ENCODE measurements at regions not wholly inside any gene's neighbourhood (a gene's known extent, or its start where the extent isn't known, plus 50 kb on each side); places are given as distances from the start of the nearest gene placed in this dataset.

DNA sequence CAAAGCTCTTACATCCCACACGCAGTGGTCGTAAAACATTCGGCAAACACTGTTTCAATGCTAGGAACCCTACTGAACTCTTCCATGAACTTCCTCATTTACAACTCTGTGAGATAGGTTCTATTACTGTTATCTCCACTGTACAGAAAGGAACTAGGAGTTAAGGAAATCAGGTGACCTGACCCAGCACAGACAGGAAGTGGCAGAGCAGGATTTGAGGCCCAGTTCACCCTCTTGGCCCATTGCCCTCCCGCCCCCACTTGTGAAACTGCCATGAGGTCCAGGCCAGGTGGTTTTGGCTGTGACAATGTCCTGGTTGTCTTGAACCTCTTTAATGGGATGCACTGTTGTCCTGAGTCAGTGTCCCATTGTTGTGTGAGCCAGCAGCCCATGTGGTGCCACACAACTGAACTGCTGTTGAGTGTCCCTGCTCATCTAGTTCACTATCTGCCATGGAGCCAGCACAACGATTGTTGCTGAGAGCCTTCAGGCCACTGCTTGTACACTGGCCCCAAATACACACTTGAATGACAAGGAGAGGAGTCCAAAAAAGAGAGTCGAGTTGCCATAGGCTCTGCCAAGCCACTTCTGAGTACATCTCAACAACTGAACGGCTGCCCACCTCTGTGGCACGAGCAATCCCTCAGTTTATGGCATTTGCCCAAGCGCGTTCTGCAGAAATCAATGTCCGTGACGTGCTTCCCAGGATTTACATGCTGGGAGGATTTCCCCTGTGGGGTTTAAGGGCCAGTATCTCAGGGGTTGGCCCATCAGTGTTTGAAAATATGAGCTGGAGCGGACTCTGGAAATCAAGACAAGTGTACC, 484.6 kb downstream of the TSHZ3 start:
- Histone ChIP-seq H3K23me2 (ENCODE audit: insufficient read length, low read depth, low read length, poor library complexity, severe bottlenecking) (no peaks in the 10 kb centered on the region), H3K27me3 (ENCODE audit: insufficient read depth, low read length) (no peaks in the 10 kb centered on the region), H4K20me1 (ENCODE audit: control insufficient read depth, insufficient read depth, insufficient read length) (no peaks in the 10 kb centered on the region), H2BK15ac (ENCODE audit: low read depth, low read length) (no peak overlapping the region), H2BK5ac (ENCODE audit: insufficient read length, low read length) (no peak overlapping the region), H3K56ac (ENCODE audit: insufficient read length, low read depth, low read length) (no peak overlapping the region), H3K14ac (ENCODE audit: insufficient read depth, low read length) (no peak overlapping the region), H2AFZ (ENCODE audit: low read length) (no peak overlapping the region), H3T11ph (ENCODE audit: low read length) (no peak overlapping the region), H2BK20ac (ENCODE audit: low read depth, low read length, poor library complexity, severe bottlenecking) (no peak overlapping the region), H3K27ac (ENCODE audit: insufficient read length, low read depth, low read length) (no peak overlapping the region), H4K8ac (replicated peaks; ENCODE audit: insufficient read length, low read depth, low read length) (no peak overlapping the region), H3K4me2 (ENCODE audit: insufficient read depth, insufficient read length, low read length) (no peak overlapping the region), H3K4me1 (ENCODE audit: insufficient read depth, low read length) (no peaks in the 10 kb centered on the region), H3K79me1 (ENCODE audit: insufficient read depth, low read depth, low read length, poor library complexity, severe bottlenecking) (no peaks in the 10 kb centered on the region), H2AK5ac (ENCODE audit: insufficient read length, low read length) (no peak overlapping the region), H2BK12ac (ENCODE audit: insufficient read length, low read depth, low read length) (no peak overlapping the region), H4K91ac (ENCODE audit: insufficient read length, low read depth, low read length) (no peak overlapping the region), H3K9me3 (ENCODE audit: control insufficient read depth, low read depth, low read length) (no peaks in the 10 kb centered on the region), H3K9ac (ENCODE audit: extremely low read depth, insufficient read length, low read length) (no peak overlapping the region), H3K4ac (ENCODE audit: low read depth, low read length) (no peak overlapping the region), H3K79me2 (ENCODE audit: insufficient read depth, low read length) (no peaks in the 10 kb centered on the region), H2BK120ac (ENCODE audit: low read depth, low read length, poor library complexity, severe bottlenecking) (no peak overlapping the region), H3K23ac (ENCODE audit: insufficient read length, low read depth, low read length) (no peak overlapping the region), H3K18ac (ENCODE audit: insufficient read length, low read depth, low read length) (no peak overlapping the region), H4K5ac (ENCODE audit: insufficient read length, low read depth, low read length) (no peak overlapping the region)
- Mint-ChIP-seq H3K4me3 (no peak overlapping the region), H3K27ac (peak overlapping the region in 1 of 3 experiments; percentile 29; a peak in 1 of 7 replicates), H3K36me3 (ENCODE audit: insufficient read depth in 1 of 3, low read depth in 3 of 3) (no peaks in the 10 kb centered on the region; a peak in 1 of 7 replicates), H3K9me3 (peaks cover 0 to 12% of the 10 kb centered on the region in 2 experiments; a peak in 3 of 5 replicates), H3K27me3 (ENCODE audit: low read depth) (peaks cover 3% of the 10 kb centered on the region; the same call in 1 of the 2 replicates), H3K4me1 (no peaks in the 10 kb centered on the region)
- TF ChIP-seq, protein P1, sequence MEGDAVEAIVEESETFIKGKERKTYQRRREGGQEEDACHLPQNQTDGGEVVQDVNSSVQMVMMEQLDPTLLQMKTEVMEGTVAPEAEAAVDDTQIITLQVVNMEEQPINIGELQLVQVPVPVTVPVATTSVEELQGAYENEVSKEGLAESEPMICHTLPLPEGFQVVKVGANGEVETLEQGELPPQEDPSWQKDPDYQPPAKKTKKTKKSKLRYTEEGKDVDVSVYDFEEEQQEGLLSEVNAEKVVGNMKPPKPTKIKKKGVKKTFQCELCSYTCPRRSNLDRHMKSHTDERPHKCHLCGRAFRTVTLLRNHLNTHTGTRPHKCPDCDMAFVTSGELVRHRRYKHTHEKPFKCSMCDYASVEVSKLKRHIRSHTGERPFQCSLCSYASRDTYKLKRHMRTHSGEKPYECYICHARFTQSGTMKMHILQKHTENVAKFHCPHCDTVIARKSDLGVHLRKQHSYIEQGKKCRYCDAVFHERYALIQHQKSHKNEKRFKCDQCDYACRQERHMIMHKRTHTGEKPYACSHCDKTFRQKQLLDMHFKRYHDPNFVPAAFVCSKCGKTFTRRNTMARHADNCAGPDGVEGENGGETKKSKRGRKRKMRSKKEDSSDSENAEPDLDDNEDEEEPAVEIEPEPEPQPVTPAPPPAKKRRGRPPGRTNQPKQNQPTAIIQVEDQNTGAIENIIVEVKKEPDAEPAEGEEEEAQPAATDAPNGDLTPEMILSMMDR (conservative IDR thresholded peaks at IDR 0.05), result no peak
- no CpG with 5 or more reads among the region's 13 CpGs for WGBS (ENCODE audit: extremely low coverage, insufficient read length, low lambda C conversion rate)
- DNase-seq, result peak; percentile 7

All from H9 (cell line).